Neural cell (in vitro differentiated cells): ENCODE measurements at regions not wholly inside any gene's neighbourhood (a gene's known extent, or its start where the extent isn't known, plus 50 kb on each side); places are given as distances from the start of the nearest gene placed in this dataset.

Experiments
- H2AFZ ChIP-seq: fragments of 200-600, 300-800 bp; sonication (generic), shearing (Covaris generic); 2 replicates; pipeline ENCODE4 v1.6.0; 2014; ENCODE audit warnings: low read depth, mild to moderate bottlenecking, antibody characterized with exemption, low read length, moderate library complexity
- H3F3A ChIP-seq: fragments of 200-600 bp; shearing (Covaris generic); 2 replicates; pipeline ENCODE4 v1.6.1; 2016; ENCODE audit warnings: mild to moderate bottlenecking, moderate library complexity, mixed read lengths, antibody characterized with exemption, low read length; ENCODE audit not compliant: insufficient read depth, poor library complexity, severe bottlenecking
- H3K27ac ChIP-seq: fragments of 200-600, 300-800 bp; sonication (generic), shearing (Covaris generic); 2 replicates; pipeline ENCODE4 v1.5.1; 2014; ENCODE audit warnings: mild to moderate bottlenecking, low read length, moderate library complexity
- H3K27me3 ChIP-seq: fragments of 300-800, 200-600 bp; sonication (generic), shearing (Covaris generic); 2 replicates; pipeline ENCODE4 v1.6.0; 2014; ENCODE audit warnings: mild to moderate bottlenecking, low read depth, low read length, moderate library complexity; ENCODE audit not compliant: insufficient read depth
- H3K36me3 ChIP-seq: fragments of 300-800, 200-600 bp; sonication (generic), shearing (Covaris generic); 2 replicates; pipeline ENCODE4 v1.5.1; 2014; ENCODE audit warnings: mild to moderate bottlenecking, antibody characterized with exemption, low read length, moderate library complexity; ENCODE audit not compliant: insufficient read depth
- H3K4me2 ChIP-seq: fragments of 300-800, 200-600 bp; sonication (generic), shearing (Covaris generic); 2 replicates; pipeline ENCODE4 v1.6.0; 2014; ENCODE audit warnings: mild to moderate bottlenecking, low read length
- H3K4me3 ChIP-seq: fragments of 300-800, 200-600 bp; sonication (generic), shearing (Covaris generic); 2 replicates; pipeline ENCODE4 v1.5.1; 2014; ENCODE audit warnings: mild to moderate bottlenecking, low read length, moderate library complexity
- H3K79me2 ChIP-seq: fragments of 200-600 bp; shearing (Covaris generic); replicated peaks from 2 replicates; pipeline ENCODE4 v1.6.0; 2014; ENCODE audit warnings: mild to moderate bottlenecking, low read length, moderate library complexity; ENCODE audit not compliant: insufficient read depth
- H3K9ac ChIP-seq: fragments of 300-800, 200-600 bp; sonication (generic), shearing (Covaris generic); 2 replicates; pipeline ENCODE4 v1.6.1; 2016; ENCODE audit warnings: mild to moderate bottlenecking, low read length, mixed read lengths
- H3K9me2 ChIP-seq: fragments of 200-600 bp; shearing (Covaris generic); 2 replicates; pipeline ENCODE4 v1.6.1; 2016; ENCODE audit warnings: mild to moderate bottlenecking, low read length, mixed read lengths; ENCODE audit not compliant: insufficient read depth
- H3K9me3 ChIP-seq: fragments of 200-600, 300-800 bp; sonication (generic), shearing (Covaris generic); 2 replicates; pipeline ENCODE4 v1.6.1; 2016; ENCODE audit warnings: mild to moderate bottlenecking, mixed run types, low read length, moderate library complexity, mixed read lengths
- H4K20me1 ChIP-seq: fragments of 200-600 bp; shearing (Covaris generic); 2 replicates; pipeline ENCODE4 v1.6.1; 2016; ENCODE audit warnings: mild to moderate bottlenecking, mixed run types; ENCODE audit not compliant: insufficient read depth
- CTCF ChIP-seq: fragments of 450-650 bp; IDR thresholded peaks from 2 replicates; pipeline ENCODE4 v1.5.1; 2014; ENCODE audit warnings: antibody characterized with exemption, mild to moderate bottlenecking, moderate library complexity; ENCODE audit not compliant: poor library complexity, severe bottlenecking
- EP300 ChIP-seq: fragments of 450-650 bp; conservative IDR thresholded peaks from 2 replicates; pipeline ENCODE4 v1.6.1; 2014; ENCODE audit warnings: antibody characterized with exemption, mild to moderate bottlenecking, moderate library complexity; ENCODE audit not compliant: poor library complexity, severe bottlenecking
- EZH2 ChIP-seq: fragments of 200-600, 300-800 bp; shearing (Covaris generic), sonication (generic); IDR thresholded peaks from 2 replicates; pipeline ENCODE4 v1.6.1; 2014; ENCODE audit warnings: antibody characterized with exemption, low read length, borderline replicate concordance, mild to moderate bottlenecking; ENCODE audit not compliant: insufficient read depth, poor library complexity, severe bottlenecking
- MXI1 ChIP-seq: fragments of 450-650 bp; conservative IDR thresholded peaks from 2 replicates; pipeline ENCODE4 v1.6.1; 2014; ENCODE audit warnings: antibody characterized with exemption, mild to moderate bottlenecking; ENCODE audit not compliant: poor library complexity, severe bottlenecking
- POLR2AphosphoS5 ChIP-seq: IDR thresholded peaks from 2 replicates; pipeline ENCODE4 v1.6.1; 2012
- RAD21 ChIP-seq: fragments of 450-650 bp; conservative IDR thresholded peaks from 2 replicates; pipeline ENCODE4 v1.6.1; 2014; ENCODE audit warnings: antibody characterized with exemption, mild to moderate bottlenecking, moderate library complexity
- REST ChIP-seq: IDR thresholded peaks from 2 replicates; pipeline ENCODE4 v1.6.1; 2012; ENCODE audit warnings: borderline replicate concordance
- SMC3 ChIP-seq: fragments of 450-650 bp; conservative IDR thresholded peaks from 2 replicates; pipeline ENCODE4 v1.6.1; 2014; ENCODE audit warnings: antibody characterized with exemption, mild to moderate bottlenecking, moderate library complexity; ENCODE audit not compliant: poor library complexity
- TAF1 ChIP-seq: IDR thresholded peaks from 2 replicates; pipeline ENCODE4 v1.6.1; 2012; ENCODE audit warnings: low read depth

- Histone ChIP-seq H3K27ac (no peak overlapping the region), H3K4me3 (no peak overlapping the region), H3K4me2 (no peak overlapping the region), H3K27me3 (no peaks in the 10 kb centered on the region), H3K79me2 (no peaks in the 10 kb centered on the region), H4K20me1 (no peaks in the 10 kb centered on the region), H3K9me2 (no peaks in the 10 kb centered on the region), H3K36me3 (no peaks in the 10 kb centered on the region), H3F3A (no peaks in the 10 kb centered on the region), H2AFZ (no peak overlapping the region), H3K9ac (no peak overlapping the region), H3K9me3 (no peaks in the 10 kb centered on the region)
- TF ChIP-seq MXI1: no peak
- TF ChIP-seq POLR2AphosphoS5: no peak
- no peak for TF ChIP-seq EP300
- no peak for TF ChIP-seq EZH2
- TF ChIP-seq RAD21: no peak
- TF ChIP-seq REST: no peak
- no peak for TF ChIP-seq CTCF
- TF ChIP-seq TAF1: no peak
- TF ChIP-seq SMC3: no peak
Observed at GRCh38 chr13:34087791-34088190, 269.8 kb downstream of the RFC3 start.

- no peaks in the 10 kb centered on the region for H3K27me3 ChIP-seq
- no peak overlapping the region for H3K27ac ChIP-seq
- no peak overlapping the region for H2AFZ ChIP-seq
- H3K9ac ChIP-seq: no peak overlapping the region
- H3K9me2 ChIP-seq: no peaks in the 10 kb centered on the region
- H4K20me1 ChIP-seq: no peaks in the 10 kb centered on the region
- no peaks in the 10 kb centered on the region for H3F3A ChIP-seq
- no peaks in the 10 kb centered on the region for H3K36me3 ChIP-seq
- H3K4me2 ChIP-seq: no peak overlapping the region
- H3K79me2 ChIP-seq: no peaks in the 10 kb centered on the region
- no peaks in the 10 kb centered on the region for H3K9me3 ChIP-seq
- H3K4me3 ChIP-seq: no peak overlapping the region
- TF ChIP-seq POLR2AphosphoS5 (no peak), REST (no peak), MXI1 (no peak), EP300 (no peak), EZH2 (no peak), TAF1 (no peak), CTCF (no peak), SMC3 (no peak), RAD21 (no peak)
Observed at GRCh38 chr13:34103854-34104253, 285.9 kb downstream of the RFC3 start.
